ENCODE measurements at regions not wholly inside any gene's neighbourhood (a gene's known extent, or its start where the extent isn't known, plus 50 kb on each side); places are given as distances from the start of the nearest gene placed in this dataset.

- TF ChIP-seq POLR2A (IDR thresholded peaks at IDR 0.05) (no peak), CTCF (IDR thresholded peaks at IDR 0.05) (peak in 3 of 4 experiments; percentile 8 to 45 (median 40))
These were observed 221.8 kb upstream of the SSTR1 start for GRCh38 chr14:37985826-37986470.

Data from uterus (tissue), 2 donors.